ENCODE measurements at regions not wholly inside any gene's neighbourhood (a gene's known extent, or its start where the extent isn't known, plus 50 kb on each side); places are given as distances from the start of the nearest gene placed in this dataset.

DNA sequence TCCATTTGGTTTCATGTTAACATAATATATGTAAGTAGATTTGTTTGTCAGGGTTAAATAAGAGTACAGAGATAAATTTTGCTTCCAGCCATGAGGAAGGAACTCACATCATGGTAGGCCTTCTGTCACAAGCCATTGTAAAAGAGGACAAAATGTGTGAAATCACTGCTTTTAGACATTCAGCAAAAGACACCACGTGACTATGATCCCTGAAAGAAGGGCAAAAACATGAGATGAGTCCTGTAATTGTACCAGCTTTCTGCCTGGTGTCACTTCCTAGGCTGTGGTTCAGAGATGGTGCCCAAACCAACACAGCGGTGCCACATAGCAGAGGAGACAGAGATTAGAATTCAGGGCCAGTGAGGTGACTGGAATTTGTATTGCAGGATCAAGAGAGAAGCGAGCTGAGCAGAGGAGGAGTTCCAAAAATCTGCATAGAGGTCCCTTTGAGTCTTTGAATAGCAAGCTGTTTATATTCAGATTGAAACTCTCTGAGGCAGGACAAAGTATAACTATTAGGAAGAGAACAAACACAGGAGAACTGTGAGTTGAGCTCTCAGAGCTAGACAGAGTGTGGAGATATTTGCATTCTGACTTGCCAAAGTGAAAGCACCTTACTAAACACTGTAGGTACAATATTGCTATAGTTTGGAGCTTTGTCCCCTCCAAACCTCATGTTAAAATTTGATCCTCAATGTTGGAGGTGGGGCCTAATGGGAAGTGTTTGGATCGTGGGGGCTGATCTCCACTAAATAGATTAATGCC is 52.6 kb upstream of the PDE7B start:
- DNase-seq (ENCODE audit: low read depth in 2 of 2): no peak
